ENCODE measurements at regions not wholly inside any gene's neighbourhood (a gene's known extent, or its start where the extent isn't known, plus 50 kb on each side); places are given as distances from the start of the nearest gene placed in this dataset.

- TF ChIP-seq CEBPZ (IDR thresholded peaks at IDR 0.05; ENCODE audit: low read length) (no peak), ARID5B (CRISPR knock-in tag; IDR thresholded peaks at IDR 0.05) (no peak), POLR2AphosphoS5 (IDR thresholded peaks at IDR 0.05; ENCODE audit: low read depth, low read length) (no peak), POLR2A (IDR thresholded peaks at IDR 0.05; ENCODE audit: insufficient read depth in 1 of 2, low read depth in 2 of 2, low read length in 2 of 2) (no peak), SP2 (CRISPR knock-in tag; IDR thresholded peaks at IDR 0.05) (no peak)
Measured at GRCh38 chr4:20627866-20628265, 72.4 kb upstream of the PACRGL start.
